ENCODE measurements at regions not wholly inside any gene's neighbourhood (a gene's known extent, or its start where the extent isn't known, plus 50 kb on each side); places are given as distances from the start of the nearest gene placed in this dataset.

DNA sequence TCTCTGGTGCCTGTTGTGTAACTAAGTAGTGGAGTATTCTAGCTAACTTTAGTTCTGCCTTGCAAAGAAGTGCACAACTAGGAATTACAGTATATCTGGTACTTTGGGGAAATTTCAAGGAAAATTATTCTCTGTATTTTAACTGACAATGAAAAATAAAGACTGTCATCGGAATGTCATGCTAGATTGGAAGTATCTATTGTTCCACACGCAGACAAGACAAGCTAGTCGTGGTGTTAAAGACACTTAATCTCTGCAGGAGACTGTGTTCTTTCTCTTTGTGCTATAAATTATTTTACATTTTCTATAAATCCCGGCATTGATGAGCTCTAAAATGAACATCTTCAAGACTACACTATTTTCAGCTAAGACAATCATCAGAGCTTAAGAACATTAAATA, 1068.8 kb upstream of the ADGRL4 start:
- DNase-seq (ENCODE audit: low spot score), result no peak

- no peak for DNase-seq (ENCODE audit: low spot score)
Observed at GRCh38 chr1:80072563-80072962, 1066.0 kb upstream of the ADGRL4 start.

- peak; percentile 30 for DNase-seq (ENCODE audit: low spot score)
Observed at GRCh38 chr1:80066060-80066459, 1059.5 kb upstream of the ADGRL4 start.

DNA sequence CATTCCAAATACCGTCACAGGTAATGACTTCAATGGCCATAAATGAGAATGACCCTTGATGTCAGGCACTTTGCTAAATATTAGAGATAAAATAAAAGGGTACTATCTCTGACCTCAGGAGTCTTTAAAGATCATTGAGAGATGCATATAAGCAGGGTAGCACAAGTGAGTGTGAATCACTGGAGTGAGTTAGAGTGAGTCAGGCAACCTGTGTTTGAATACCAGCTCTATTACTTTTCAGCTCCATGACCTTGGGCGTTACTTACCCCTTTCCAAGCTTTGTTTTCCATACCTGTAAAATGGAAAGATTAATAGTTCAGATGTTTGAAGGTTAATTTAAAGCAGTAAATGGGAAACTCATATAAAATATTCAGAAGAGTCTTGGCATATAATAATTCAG, 1058.0 kb upstream of the ADGRL4 start:
- no peak for DNase-seq (ENCODE audit: low spot score)

DNA sequence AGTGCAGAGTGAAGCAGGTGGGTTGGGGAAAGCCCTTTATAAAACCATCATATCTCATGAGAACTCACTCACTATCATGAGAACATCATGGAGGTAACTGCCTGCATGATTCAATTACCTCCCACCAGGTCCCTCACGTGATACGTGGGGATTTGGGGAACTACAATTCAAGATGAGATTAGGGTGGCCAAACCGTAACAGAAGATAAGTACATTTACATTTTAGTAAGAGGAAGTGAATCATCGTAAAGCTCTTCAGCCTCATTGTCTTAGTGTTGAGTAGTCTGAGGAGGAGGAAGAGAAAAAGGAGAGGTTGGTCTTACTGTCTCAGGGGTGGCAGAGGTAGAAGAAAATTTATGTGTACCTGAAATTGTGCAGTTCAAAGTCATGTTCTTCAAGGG, 1053.4 kb upstream of the ADGRL4 start:
- DNase-seq (ENCODE audit: low spot score), result peak; percentile 33

DNA sequence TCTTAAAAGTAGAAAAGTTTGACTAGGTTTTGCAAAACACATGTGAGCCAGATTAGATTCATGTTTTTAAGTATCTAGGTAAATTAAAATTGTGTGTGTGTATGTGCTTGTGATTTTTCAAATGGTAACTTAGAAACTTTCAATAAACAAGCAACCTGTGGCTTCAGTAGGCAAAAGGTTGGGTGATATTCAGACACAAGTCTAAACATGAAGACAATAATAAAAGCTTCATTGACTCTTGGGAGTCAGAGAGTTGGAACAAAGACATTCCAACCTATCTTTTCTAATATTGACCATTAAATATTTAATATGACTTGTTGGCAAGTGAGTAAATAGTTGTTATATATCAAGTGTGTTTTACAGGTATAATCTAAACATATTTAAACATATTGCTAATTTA, 1049.6 kb upstream of the ADGRL4 start:
- no peak for DNase-seq (ENCODE audit: low spot score)

- peak; percentile 82 for DNase-seq (ENCODE audit: low spot score)
Observed at GRCh38 chr1:80054129-80054528, 1047.6 kb upstream of the ADGRL4 start.

DNA sequence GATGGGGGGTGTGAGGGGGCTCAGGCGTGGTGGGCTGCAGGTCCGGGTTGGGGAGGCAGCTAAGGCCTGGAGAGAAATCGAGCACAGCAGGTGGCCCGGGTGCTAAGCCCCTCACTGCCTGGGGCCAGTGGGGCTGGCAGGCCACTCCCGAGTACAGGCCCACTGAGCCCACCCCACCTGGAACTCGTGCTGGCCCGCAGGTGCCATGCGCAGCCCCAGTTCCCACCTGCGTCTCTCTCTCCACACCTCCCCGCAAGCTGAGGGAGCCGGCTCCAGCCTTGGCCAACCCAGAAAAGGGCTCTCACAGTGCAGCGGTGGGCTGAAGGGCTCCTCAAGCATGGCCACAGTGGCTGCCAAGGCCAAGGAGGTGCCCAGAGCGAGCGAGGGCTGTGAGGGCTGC, 1047.1 kb upstream of the ADGRL4 start:
- no peak for DNase-seq (ENCODE audit: low spot score)

DNA sequence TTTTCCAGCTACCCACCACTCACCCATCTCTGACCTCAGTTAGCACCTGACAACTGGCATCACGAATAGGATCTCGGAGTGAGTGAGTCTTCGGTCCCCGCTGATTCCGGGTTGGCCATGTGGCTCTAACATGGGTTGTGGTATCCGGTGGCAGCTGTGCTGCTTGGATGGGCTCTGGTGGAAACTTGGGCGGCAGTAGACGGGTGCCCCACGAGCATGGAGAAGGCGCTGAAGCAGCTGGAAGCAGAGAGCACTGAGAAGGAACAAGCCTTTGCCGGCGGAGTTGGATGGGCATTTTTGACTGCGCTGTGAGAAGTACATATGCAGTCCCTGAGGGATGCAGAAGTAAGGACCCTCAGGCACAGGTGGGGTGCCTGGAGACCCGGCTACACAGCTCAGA, 1044.0 kb upstream of the ADGRL4 start:
- DNase-seq (ENCODE audit: low spot score), result no peak

- no peak for DNase-seq (ENCODE audit: low spot score)
Observed at GRCh38 chr1:80050085-80050484, 1043.6 kb upstream of the ADGRL4 start.

- no peak for DNase-seq (ENCODE audit: low spot score)
Observed at GRCh38 chr1:80048716-80049115, 1042.2 kb upstream of the ADGRL4 start.

GRCh38 chr1:80047791-80048190, 1041.3 kb upstream of the ADGRL4 start:
- no peak for DNase-seq (ENCODE audit: low spot score)

DNA sequence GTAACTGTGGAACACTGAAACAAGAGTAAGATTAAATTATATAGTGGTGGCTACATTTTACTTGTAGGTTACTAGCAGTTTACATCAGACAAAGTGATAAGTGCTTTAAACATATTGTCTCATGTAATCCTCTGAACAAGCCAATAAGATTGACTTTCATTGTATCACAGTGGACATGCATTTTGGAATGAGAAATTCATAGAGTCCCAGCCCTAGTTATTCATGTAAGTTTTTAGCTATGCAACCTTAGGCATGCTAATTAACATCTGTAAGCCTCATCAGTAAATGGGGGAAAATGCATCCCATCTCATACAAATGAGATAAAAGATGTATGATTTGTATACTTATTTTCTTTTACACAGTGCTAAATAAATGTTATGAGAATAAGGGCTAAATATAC, 1038.1 kb upstream of the ADGRL4 start:
- no peak for DNase-seq (ENCODE audit: low spot score)

- DNase-seq (ENCODE audit: low spot score), result no peak
Observed at GRCh38 chr1:80036690-80037432, 1030.3 kb upstream of the ADGRL4 start.

GRCh38 chr1:80023358-80023757, 1016.8 kb upstream of the ADGRL4 start:
- DNase-seq (ENCODE audit: low spot score), result no peak

GRCh38 chr1:80021891-80022290, 1015.4 kb upstream of the ADGRL4 start:
- DNase-seq (ENCODE audit: low spot score), result no peak

DNA sequence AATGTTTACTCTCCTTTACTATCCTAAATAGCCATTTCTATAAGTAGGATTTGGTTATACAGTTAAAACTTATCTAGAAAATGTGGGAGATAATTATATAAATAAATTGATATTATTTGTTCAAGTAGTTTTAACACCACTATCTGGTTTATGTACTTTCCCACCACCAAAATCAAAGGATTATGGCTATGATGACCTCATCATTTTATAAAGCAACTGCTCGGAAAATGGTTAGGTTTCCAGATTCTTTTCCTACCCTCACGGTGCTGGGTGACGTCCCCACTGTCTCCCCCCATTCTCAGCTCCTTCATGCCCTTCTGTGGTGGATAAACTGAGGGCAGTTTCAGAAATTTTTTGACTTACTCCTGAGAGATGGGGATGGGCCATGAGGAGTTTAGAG, 1011.8 kb upstream of the ADGRL4 start:
- DNase-seq (ENCODE audit: low spot score), result no peak

GRCh38 chr1:80008934-80009333, 1002.4 kb upstream of the ADGRL4 start:
- no peak for DNase-seq (ENCODE audit: low spot score)

DNA sequence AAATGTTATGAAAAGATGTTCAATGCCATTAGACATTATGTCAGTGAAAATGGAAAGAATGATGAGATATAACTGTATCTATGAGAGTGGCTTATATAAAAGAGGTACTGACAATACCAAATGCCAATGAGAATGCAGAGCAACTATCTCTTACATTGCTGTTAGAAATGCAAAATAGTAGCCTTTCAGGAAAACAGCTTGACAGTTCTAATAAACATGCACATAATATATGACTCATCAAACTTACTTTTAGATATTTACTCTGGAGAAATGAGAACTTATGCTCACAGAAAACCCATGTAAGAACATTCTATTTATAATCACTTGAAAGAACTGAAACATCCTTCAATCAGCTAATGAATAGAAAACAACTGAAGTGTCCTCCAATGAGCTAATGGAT, 996.7 kb upstream of the ADGRL4 start:
- no peak for DNase-seq (ENCODE audit: low spot score)

GRCh38 chr1:79988401-79988800, 981.9 kb upstream of the ADGRL4 start:
- no peak for DNase-seq (ENCODE audit: low spot score)

- DNase-seq (ENCODE audit: low spot score), result no peak
Observed at GRCh38 chr1:79982211-79982610, 975.7 kb upstream of the ADGRL4 start.

- DNase-seq (ENCODE audit: low spot score), result no peak
Observed at GRCh38 chr1:79981481-79981880, 975.0 kb upstream of the ADGRL4 start.

GRCh38 chr1:79979346-79979745, 972.8 kb upstream of the ADGRL4 start:
- DNase-seq (ENCODE audit: low spot score), result no peak

GRCh38 chr1:79976287-79976686, 969.8 kb upstream of the ADGRL4 start:
- DNase-seq (ENCODE audit: low spot score), result no peak
